ENCODE measurements at regions not wholly inside any gene's neighbourhood (a gene's known extent, or its start where the extent isn't known, plus 50 kb on each side); places are given as distances from the start of the nearest gene placed in this dataset.

GRCh38 chr5:121408778-121409177, 442.9 kb upstream of the FTMT start:
- intact Hi-C loops (cut with DNase I; ENCODE audit: low total_unique reads) = no loop called here
- TF ChIP-seq CTCF (IDR thresholded peaks at IDR 0.05) (no peak), POLR2A (IDR thresholded peaks at IDR 0.05) (no peak)
- 71 to 84% methylated on average over 1 of the region's 1 CpG for WGBS, 2 donors
- H3K4me3 ChIP-seq (ENCODE audit: low read depth, poor library complexity, severe bottlenecking) = no peak overlapping the region
- no peak for DNase-seq (ENCODE audit: low spot score in 2 of 2)

GRCh38 chr5:121415270-121415669, 436.4 kb upstream of the FTMT start:
- DNase-seq (ENCODE audit: low spot score in 2 of 2) = no peak
- intact Hi-C loops (cut with DNase I; ENCODE audit: low total_unique reads) = no loop called here
- TF ChIP-seq CTCF (IDR thresholded peaks at IDR 0.05) (no peak), POLR2A (IDR thresholded peaks at IDR 0.05) (no peak)
- 17 to 21% methylated on average over 1 of the region's 1 CpG for WGBS, 2 donors
- H3K4me3 ChIP-seq (ENCODE audit: low read depth, poor library complexity, severe bottlenecking) = no peak overlapping the region

GRCh38 chr5:121421646-121422045, 430.0 kb upstream of the FTMT start:
- no peak overlapping the region for H3K4me3 ChIP-seq (ENCODE audit: low read depth, poor library complexity, severe bottlenecking)
- no peak for DNase-seq (ENCODE audit: low spot score in 2 of 2)
- intact Hi-C loops (cut with DNase I; ENCODE audit: low total_unique reads) = no loop called here
- TF ChIP-seq POLR2A (IDR thresholded peaks at IDR 0.05) (no peak), CTCF (IDR thresholded peaks at IDR 0.05) (no peak)
- WGBS, 2 donors = 68 to 69% methylated on average over 3 of the region's 3 CpGs

- H3K4me3 ChIP-seq (ENCODE audit: low read depth, poor library complexity, severe bottlenecking) = no peak overlapping the region
- intact Hi-C loops (cut with DNase I; ENCODE audit: low total_unique reads) = no loop called here
- DNase-seq (ENCODE audit: low spot score in 2 of 2) = no peak
- WGBS, 2 donors = 43 to 61% methylated on average over 2 of the region's 2 CpGs
- TF ChIP-seq POLR2A (IDR thresholded peaks at IDR 0.05) (no peak), CTCF (IDR thresholded peaks at IDR 0.05) (no peak)
These were observed 426.7 kb upstream of the FTMT start for GRCh38 chr5:121424976-121425375.

- WGBS, 2 donors = 72 to 82% methylated on average over 4 of the region's 4 CpGs
- intact Hi-C loops (cut with DNase I; ENCODE audit: low total_unique reads) = no loop called here
- TF ChIP-seq CTCF (IDR thresholded peaks at IDR 0.05) (no peak), POLR2A (IDR thresholded peaks at IDR 0.05) (no peak)
- H3K4me3 ChIP-seq (ENCODE audit: low read depth, poor library complexity, severe bottlenecking) = no peak overlapping the region
- DNase-seq (ENCODE audit: low spot score in 2 of 2) = no peak
These were observed 425.5 kb upstream of the FTMT start for GRCh38 chr5:121426153-121426552.

- no peak overlapping the region for H3K4me3 ChIP-seq (ENCODE audit: low read depth, poor library complexity, severe bottlenecking)
- TF ChIP-seq POLR2A (IDR thresholded peaks at IDR 0.05) = no peak
- no peak for TF ChIP-seq CTCF (IDR thresholded peaks at IDR 0.05)
- 66 to 70% methylated on average over 1 of the region's 1 CpG for WGBS, 2 donors
- DNase-seq (ENCODE audit: low spot score in 2 of 2) = no peak
- intact Hi-C loops (cut with DNase I; ENCODE audit: low total_unique reads) = no loop called here
These were observed 421.9 kb upstream of the FTMT start for GRCh38 chr5:121429761-121430160.

All from lower leg skin (tissue), 4 donors.